Activated CD4-positive, alpha-beta T cell treated with anti-CD3 and anti-CD28 coated beads, Interleukin-2, amount 50 U/mL, for 24 hours (primary cell): ENCODE measurements at regions not wholly inside any gene's neighbourhood (a gene's known extent, or its start where the extent isn't known, plus 50 kb on each side); places are given as distances from the start of the nearest gene placed in this dataset.

ENCODE experiments used
- DNase-seq, 2 donors: peaks; one replicate each; pipeline ENCODE4 v3.0.0-alpha.2; 2020; ENCODE audit warnings: low read depth in 1 of 2, low spot score in 1 of 2

DNA sequence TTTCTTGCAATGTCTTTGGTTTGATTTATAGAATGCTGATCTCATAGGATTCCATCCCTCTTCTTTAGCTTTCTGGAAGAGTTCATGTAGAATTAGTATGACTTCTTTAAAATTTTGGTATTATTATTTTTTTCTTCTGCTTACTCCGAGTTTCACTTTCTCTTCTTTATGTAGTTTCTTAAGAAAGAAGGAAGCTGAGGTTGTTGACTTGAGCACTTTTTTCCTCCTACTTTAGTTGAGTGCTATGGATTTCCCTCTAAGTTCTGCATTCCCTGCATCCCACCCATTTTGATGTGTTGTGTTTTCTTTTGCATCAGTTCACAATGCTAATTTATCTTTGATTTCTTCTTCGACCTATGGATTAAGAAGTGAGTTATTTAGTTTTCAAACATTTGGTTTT, 78.9 kb upstream of the SPRED2 start:
- DNase-seq = no peak

DNA sequence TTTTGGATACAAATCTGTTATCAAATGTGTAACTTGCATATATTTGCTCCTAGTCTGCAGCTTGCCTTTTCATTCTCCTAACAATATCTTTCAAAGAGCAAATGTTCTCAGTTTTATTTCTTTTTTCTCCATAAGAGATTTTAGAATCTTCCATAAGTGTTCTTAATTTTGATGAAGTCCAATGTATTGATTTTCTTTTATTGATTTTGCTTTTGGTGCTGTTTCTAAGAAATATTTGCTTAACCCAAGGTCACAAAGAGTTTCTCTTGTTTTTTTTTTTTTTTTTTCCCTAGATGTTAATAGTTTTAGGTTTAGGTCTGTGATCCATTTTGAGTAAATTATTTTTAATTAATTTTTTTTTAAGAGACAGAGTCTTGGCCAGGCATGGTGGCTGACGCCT, 75.8 kb upstream of the SPRED2 start:
- DNase-seq = no peak

GRCh38 chr2:65507102-65508069, 75.0 kb upstream of the SPRED2 start:
- DNase-seq = no peak

DNA sequence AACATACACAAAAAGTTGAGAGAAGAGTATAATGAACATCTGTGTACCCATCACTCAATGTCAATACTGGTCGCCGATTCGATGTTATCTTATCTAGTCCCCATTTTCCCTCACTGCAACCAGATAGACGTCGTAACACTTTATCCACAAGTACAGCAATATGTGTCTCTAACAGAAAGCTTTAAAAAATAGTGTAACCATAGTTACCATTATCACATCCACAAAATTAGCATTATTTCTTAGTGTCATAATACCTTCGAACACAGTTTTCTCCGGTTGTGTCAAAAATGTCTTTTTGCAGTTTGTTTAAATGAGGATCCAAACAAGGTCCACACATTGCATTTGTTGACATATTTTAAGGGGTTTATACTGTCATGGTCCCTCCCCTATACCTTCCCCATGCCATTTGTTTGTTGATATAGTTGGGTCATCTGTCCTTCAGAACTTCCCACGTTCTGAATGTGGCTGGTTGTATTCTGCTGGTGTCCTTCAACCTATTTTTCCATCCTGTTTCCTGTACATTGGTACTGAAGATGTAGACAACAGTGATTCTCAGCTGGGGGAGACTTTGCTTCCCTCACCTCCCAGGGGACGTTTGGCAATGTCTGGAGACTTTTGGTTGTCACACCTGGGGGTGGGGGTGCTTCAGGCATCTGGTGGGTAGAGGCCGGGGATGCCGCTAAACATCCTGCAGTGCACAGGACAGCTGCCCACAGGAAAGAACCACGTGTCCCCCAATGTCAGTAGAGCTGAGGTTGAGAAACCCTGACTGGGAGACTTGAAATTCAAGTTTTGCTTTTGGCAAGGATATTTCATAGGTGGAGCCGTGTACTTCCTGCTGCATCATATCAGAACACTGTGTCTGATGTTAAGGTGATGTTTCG, 72.7 kb upstream of the SPRED2 start:
- DNase-seq = no peak

- no peak for DNase-seq
These were observed 71.8 kb upstream of the SPRED2 start for GRCh38 chr2:65504201-65504600.

DNA sequence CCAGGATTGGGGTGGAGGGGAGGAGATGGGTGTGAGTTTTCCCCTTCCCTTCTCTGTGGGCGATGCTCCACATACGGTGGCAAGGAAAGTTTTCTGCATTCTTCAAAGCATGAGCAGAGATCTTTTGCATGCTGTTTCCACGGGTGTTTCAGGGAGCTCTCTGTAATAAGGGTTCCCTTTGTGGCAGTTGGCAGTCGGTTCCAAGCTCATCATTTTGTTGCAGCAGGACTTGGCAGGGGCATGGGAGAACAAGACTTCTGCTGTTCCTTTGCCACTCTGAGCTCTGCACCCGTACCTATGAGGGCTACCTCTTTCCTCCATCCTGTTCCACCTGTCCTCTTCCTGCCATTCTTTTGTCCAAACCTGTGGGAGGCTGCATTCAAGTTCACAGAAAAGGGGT, 71.3 kb upstream of the SPRED2 start:
- DNase-seq = no peak

DNA sequence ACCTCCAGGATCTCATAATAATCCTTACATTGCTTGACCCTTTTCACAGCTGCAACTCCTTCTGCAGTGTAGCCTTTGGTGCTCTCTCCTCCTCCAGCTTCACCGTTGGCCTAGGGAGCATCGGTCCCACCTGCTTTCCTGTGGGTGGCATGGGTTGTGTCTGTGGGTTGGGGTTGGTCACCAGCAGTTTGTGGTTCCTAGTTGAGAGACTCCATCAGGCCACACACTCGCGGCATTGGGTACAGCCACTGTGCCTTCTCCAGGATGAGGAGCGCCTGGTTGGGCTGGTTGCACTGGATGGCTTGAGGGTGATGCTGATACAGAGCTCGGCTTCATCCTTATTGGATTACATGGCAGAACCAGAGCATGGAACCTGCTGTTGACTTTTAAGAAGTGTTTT, 69.4 kb upstream of the SPRED2 start:
- DNase-seq = no peak

GRCh38 chr2:65501074-65501473, 68.7 kb upstream of the SPRED2 start:
- DNase-seq = no peak

DNA sequence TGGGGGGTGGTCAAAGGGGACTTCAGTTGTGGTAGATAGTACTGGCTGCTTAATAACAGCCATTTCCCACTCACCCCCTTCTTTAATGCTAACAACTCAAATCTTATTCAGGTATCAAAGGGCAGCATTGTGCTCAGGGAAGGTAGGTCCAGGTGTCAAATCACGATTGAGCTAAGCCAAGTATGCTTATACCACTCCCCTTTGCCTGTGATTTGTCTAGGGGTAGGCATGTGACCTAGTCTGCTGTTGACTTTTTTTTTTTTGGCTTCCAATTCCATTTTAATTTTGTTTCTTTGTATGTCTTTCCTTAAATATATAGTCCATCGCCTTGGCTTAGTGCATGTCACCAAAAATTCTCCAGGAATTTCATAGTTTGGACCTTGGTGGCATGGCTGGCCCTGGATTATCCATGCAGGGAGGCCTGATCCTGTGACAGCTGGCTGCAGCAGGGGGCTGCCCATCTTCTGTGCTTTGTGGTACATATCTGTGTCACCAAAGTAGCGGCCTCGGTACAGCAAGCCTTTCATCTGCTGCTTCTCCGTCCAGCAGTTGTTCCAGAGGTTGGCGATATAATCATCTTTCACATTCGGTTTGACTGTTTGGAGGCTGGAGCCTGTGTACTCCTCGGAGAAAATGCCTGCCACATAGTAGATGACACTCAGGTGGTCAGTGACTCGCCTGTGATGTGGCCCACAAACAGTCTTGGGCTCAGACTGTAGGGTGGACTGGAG, 68.1 kb upstream of the SPRED2 start:
- no peak for DNase-seq

DNA sequence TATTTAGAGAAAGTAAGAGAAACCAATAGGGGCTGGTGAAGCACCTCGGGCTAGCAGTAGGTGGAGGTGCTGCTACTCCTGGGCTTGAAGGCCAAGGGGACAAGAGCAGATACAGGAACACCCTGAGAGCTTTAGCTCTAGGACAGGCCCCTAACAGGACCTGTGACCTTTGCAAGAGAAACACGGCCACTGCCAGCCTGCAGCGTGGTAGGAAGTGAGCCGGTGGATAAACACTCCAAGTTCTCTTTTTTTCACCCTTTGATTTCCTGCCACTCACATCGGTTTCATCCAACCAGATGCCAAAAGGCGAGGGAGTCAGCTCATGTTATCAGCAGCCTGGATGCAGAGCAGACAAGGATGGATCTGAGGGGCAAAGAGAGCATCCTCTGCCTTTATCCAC, 66.8 kb upstream of the SPRED2 start:
- DNase-seq = no peak

DNA sequence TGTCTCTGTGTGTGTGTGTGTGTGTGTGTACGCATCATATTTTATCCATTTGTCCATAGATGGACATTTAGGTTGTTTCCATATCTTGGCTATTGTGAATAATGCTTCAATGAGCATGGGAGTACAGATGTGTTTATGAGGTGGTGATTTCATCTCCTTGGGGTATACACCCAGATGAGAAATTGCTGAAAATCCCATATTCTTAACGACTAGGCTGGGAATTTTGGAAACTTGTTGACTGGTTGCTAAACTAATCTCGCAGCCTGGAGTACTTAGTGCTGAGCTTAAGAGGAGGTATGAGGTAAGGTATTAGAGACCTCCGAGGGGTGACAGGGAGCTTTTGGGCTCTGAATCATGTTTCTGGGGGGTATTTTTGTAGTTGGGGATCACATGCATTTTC, 66.0 kb upstream of the SPRED2 start:
- DNase-seq = no peak

DNA sequence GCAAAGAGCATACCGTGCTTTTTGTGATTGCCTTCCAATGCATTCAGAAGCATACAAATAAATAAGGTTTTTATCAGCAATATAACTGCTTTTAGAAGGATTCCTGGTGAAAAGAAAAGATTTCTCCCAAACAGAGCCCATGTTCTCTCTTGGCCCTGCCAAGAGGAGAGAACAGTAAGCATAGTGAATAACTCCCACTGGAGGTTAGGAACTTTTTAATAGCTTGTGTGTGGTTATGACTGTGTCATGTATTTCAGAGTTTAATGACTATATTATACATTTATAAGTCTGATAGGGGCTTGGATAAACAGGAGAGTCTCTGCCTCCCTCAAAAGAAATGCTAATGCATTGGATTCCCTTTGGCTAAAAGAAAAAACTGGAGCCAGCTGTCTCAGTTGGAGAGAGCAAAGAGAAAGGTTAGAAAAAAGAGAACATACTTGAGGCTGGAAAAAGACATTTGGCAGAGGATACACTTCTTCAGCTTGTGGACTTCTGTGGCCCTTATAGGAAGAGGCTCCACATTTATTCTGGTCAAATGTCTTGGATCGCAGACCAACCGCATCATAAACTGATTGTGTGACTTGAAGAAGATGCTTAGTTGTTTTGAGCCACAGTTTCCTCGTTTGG, 63.0 kb upstream of the SPRED2 start:
- no peak for DNase-seq

GRCh38 chr2:65494078-65494477, 61.7 kb upstream of the SPRED2 start:
- no peak for DNase-seq

GRCh38 chr2:65491381-65491905, 59.0 kb upstream of the SPRED2 start:
- DNase-seq = no peak

DNA sequence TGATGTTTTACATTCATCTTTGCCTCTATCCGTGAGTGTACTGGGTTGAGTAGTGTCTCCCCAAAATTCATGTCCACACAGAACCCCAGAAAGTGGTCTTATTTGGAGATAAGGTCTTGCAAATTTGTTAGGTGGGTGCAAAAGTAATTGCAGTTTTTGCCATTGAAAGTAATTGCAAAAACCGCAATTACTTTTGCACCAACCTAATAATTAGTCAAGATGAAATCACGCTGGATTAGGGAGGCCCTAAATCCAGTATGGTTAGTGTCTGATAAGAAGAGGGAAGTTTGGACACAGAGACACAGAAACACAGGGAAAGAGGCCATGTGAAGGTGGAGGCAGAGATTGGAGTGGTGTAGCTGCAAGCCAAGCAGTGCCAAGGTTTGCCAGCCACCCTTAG, 57.8 kb upstream of the SPRED2 start:
- DNase-seq = no peak

- DNase-seq = no peak
These were observed 56.9 kb upstream of the SPRED2 start for GRCh38 chr2:65489269-65489668.

DNA sequence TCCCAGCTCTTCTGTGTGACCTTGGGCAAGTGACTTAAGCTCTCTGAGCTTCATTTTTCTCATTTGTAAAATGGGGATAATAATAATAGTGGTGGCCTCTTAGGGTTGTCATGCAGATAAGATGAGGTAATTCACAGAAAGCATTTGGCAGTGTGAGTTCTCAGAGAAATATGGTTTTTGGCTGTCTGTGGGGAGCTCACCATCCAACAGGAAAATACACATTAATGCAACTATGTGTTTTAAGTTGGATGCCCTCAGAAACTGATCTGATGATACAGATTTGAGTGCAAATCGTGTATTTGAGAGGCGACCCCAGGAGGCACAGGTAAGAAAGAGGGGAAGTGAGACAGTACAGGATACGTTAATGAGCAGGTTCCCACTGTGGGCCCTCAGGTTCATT, 56.1 kb upstream of the SPRED2 start:
- no peak for DNase-seq

DNA sequence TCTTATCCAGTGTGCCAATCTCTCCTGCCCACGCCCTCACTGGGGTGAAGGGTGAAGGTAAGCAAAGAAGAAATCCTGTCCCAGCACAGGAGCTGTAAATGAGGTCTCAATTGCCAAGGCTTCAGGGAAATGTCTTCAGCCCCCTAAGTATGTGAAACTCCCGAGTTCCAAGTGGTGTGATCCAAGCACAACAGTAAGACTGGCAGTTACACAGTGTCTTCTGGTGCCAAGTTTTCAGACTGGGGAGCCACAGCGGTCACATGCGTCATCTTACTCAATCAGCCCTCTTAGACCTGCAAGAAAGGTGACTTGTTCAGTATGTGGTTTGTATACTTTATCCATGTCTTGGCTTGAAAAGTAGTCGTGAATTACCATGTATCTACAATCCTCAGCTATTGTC, 55.0 kb upstream of the SPRED2 start:
- DNase-seq = no peak

DNA sequence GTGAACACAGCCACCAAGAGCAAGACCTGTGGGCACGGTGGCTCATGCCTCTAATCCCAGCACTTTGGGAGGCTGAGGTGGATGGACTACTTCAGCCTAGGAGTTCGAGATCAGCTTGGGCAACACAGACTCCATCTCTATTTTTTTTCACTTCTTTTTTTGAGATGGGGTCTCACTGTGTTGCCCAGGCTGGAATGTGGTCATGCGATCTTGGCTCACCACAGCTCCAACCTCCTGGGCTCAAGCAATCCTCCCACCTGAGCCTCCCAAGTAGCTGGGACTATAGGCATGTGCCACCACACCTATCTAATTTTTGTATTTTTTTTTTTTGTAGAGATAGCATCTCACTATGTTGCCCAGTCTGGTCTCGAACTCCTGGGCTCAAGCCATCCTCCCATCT, 54.4 kb upstream of the SPRED2 start:
- DNase-seq = no peak

- DNase-seq = no peak
These were observed 53.9 kb upstream of the SPRED2 start for GRCh38 chr2:65486282-65486681.

- no peak for DNase-seq
These were observed 53.4 kb upstream of the SPRED2 start for GRCh38 chr2:65485839-65486238.
